Uterus (tissue), 2 donors: ENCODE measurements at regions not wholly inside any gene's neighbourhood (a gene's known extent, or its start where the extent isn't known, plus 50 kb on each side); places are given as distances from the start of the nearest gene placed in this dataset.

Experiments
- POLR2A ChIP-seq, 2 donors: fragments of 450-650 bp; IDR thresholded peaks; one replicate each; pipeline ENCODE4 v1.6.1; 2016; ENCODE audit warnings: antibody characterized with exemption in 2 of 2, mild to moderate bottlenecking in 1 of 2, moderate library complexity in 1 of 2
- TF ChIP-seq, protein P1 (sequence below), 4 experiments: fragments of 200-600 bp in 2 of 4; fragments of 450-650 bp in 2 of 4; sonication (generic) in 2 of 4; IDR thresholded peaks; one replicate each; pipeline ENCODE4 v1.5.1; 2016 to 2019; ENCODE audit warnings: antibody characterized with exemption in 4 of 4, mild to moderate bottlenecking in 2 of 4, moderate library complexity in 1 of 4

DNA sequence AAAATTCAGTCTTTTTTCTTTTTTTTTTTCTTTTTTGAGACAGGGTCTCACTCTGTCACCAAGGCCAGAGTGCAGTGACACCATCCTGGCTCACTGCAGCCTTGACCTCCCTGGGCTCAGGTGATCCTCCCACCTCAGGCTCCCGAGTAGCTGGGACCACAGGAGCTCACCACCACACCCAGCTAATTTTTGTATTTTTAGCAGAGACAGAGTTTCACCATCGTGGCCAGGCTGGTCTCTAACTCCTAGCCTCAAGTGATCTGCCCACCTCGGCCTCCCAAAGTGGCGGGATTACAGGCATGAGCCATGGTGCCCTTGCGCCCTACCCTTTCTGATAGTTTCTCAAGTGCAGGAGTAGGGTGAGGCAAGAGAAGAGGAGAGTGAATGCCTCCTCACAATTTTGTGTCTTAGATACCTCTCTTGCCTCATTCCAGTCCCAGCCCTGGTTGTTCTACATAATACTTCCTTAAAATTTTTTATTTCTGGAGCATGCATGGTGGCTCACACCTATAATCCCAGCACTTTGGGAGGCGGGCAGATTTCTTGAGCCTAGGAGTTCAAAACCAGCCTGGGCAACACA is 68.2 kb upstream of the CAB39 start:
- TF ChIP-seq, protein P1, sequence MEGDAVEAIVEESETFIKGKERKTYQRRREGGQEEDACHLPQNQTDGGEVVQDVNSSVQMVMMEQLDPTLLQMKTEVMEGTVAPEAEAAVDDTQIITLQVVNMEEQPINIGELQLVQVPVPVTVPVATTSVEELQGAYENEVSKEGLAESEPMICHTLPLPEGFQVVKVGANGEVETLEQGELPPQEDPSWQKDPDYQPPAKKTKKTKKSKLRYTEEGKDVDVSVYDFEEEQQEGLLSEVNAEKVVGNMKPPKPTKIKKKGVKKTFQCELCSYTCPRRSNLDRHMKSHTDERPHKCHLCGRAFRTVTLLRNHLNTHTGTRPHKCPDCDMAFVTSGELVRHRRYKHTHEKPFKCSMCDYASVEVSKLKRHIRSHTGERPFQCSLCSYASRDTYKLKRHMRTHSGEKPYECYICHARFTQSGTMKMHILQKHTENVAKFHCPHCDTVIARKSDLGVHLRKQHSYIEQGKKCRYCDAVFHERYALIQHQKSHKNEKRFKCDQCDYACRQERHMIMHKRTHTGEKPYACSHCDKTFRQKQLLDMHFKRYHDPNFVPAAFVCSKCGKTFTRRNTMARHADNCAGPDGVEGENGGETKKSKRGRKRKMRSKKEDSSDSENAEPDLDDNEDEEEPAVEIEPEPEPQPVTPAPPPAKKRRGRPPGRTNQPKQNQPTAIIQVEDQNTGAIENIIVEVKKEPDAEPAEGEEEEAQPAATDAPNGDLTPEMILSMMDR (IDR thresholded peaks at IDR 0.05): no peak
- no peak for TF ChIP-seq POLR2A (IDR thresholded peaks at IDR 0.05)
